Ecto neural progenitor cell (in vitro differentiated cells): ENCODE measurements at regions not wholly inside any gene's neighbourhood (a gene's known extent, or its start where the extent isn't known, plus 50 kb on each side); places are given as distances from the start of the nearest gene placed in this dataset.
A peak's percentile ranks its signal among the peaks of the same experiment; 100 is the strongest.
"Not testable (repeated sequence)": the region's sequence is repeated elsewhere in the genome, so short reads cannot be mapped to it uniquely, and the experiment has no call there.

ENCODE experiments used
- DNase-seq: peaks from one replicate; pipeline ENCODE4 v3.0.0-alpha.2; 2018; ENCODE audit warnings: low spot score

- no peak for DNase-seq
Measured at GRCh38 chr1:213417225-213417820, 366.3 kb downstream of the RPS6KC1 start.

- no peak for DNase-seq
Measured at GRCh38 chr1:213417846-213418245, 366.8 kb downstream of the RPS6KC1 start.

GRCh38 chr1:213418268-213419071, 367.4 kb downstream of the RPS6KC1 start:
- no peak for DNase-seq

GRCh38 chr1:213419401-213420030, 368.5 kb downstream of the RPS6KC1 start:
- no peak for DNase-seq

GRCh38 chr1:213421178-213421577, 370.1 kb downstream of the RPS6KC1 start:
- DNase-seq = not testable (repeated sequence)

GRCh38 chr1:213423041-213423440, 372.0 kb downstream of the RPS6KC1 start:
- no peak for DNase-seq

GRCh38 chr1:213423605-213424004, 372.6 kb downstream of the RPS6KC1 start:
- DNase-seq = peak; percentile 63

- no peak for DNase-seq
Measured at GRCh38 chr1:213425376-213426030, 374.5 kb downstream of the RPS6KC1 start.

- no peak for DNase-seq
Measured at GRCh38 chr1:213429642-213430041, 378.6 kb downstream of the RPS6KC1 start.

- DNase-seq = no peak
Measured at GRCh38 chr1:213435715-213436114, 384.7 kb downstream of the RPS6KC1 start.

GRCh38 chr1:213438339-213438738, 387.3 kb downstream of the RPS6KC1 start:
- DNase-seq = no peak

GRCh38 chr1:213439703-213440102, 388.7 kb downstream of the RPS6KC1 start:
- DNase-seq = no peak

GRCh38 chr1:213440766-213441165, 389.7 kb downstream of the RPS6KC1 start:
- DNase-seq = no peak

GRCh38 chr1:213443415-213443814, 392.4 kb downstream of the RPS6KC1 start:
- DNase-seq = no peak

- DNase-seq = no peak
Measured at GRCh38 chr1:213444224-213444623, 393.2 kb downstream of the RPS6KC1 start.

- DNase-seq = no peak
Measured at GRCh38 chr1:213446496-213446895, 395.5 kb downstream of the RPS6KC1 start.

- DNase-seq = no peak
Measured at GRCh38 chr1:213448360-213448759, 397.3 kb downstream of the RPS6KC1 start.

- DNase-seq = no peak
Measured at GRCh38 chr1:213448776-213449175, 397.7 kb downstream of the RPS6KC1 start.

GRCh38 chr1:213452501-213452900, 401.5 kb downstream of the RPS6KC1 start:
- no peak for DNase-seq

- DNase-seq = no peak
Measured at GRCh38 chr1:213457186-213457585, 406.1 kb downstream of the RPS6KC1 start.

- no peak for DNase-seq
Measured at GRCh38 chr1:213457733-213458132, 406.7 kb downstream of the RPS6KC1 start.

- DNase-seq = not testable (repeated sequence)
Measured at GRCh38 chr1:213462374-213462773, 411.3 kb downstream of the RPS6KC1 start.
